Type B pancreatic cell (in vitro differentiated cells): ENCODE measurements at regions not wholly inside any gene's neighbourhood (a gene's known extent, or its start where the extent isn't known, plus 50 kb on each side); places are given as distances from the start of the nearest gene placed in this dataset.

Source experiments
- DNase-seq: peaks from one replicate; pipeline ENCODE4 v3.0.0; 2021; ENCODE audit warnings: mixed read lengths; ENCODE audit not compliant: unreplicated experiment; ENCODE audit errors: extremely low spot score
- H3K27ac Mint-ChIP-seq: 2 replicates; pipeline ENCODE4 v1.8.0; 2021; ENCODE audit warnings: mild to moderate bottlenecking, mixed read lengths
- H3K27me3 Mint-ChIP-seq: 2 replicates; pipeline ENCODE4 v1.8.0; 2021; ENCODE audit warnings: mixed read lengths
- H3K36me3 Mint-ChIP-seq: 2 replicates; pipeline ENCODE4 v1.8.0; 2021; ENCODE audit warnings: mixed read lengths
- H3K4me1 Mint-ChIP-seq: one replicate; pipeline ENCODE4 v1.8.0; 2021; ENCODE audit warnings: mixed read lengths; ENCODE audit not compliant: unreplicated experiment
- H3K4me3 Mint-ChIP-seq: 2 replicates; pipeline ENCODE4 v1.8.0; 2021; ENCODE audit warnings: mild to moderate bottlenecking, mixed read lengths
- H3K9me3 Mint-ChIP-seq: 2 replicates; pipeline ENCODE4 v1.8.0; 2021; ENCODE audit warnings: mixed read lengths
- TF ChIP-seq, protein P1 (sequence below): fragments of 200-600 bp; sonication (generic); conservative IDR thresholded peaks from 2 replicates; pipeline ENCODE4 v1.5.0; 2021; ENCODE audit warnings: antibody characterized with exemption, mild to moderate bottlenecking

DNA sequence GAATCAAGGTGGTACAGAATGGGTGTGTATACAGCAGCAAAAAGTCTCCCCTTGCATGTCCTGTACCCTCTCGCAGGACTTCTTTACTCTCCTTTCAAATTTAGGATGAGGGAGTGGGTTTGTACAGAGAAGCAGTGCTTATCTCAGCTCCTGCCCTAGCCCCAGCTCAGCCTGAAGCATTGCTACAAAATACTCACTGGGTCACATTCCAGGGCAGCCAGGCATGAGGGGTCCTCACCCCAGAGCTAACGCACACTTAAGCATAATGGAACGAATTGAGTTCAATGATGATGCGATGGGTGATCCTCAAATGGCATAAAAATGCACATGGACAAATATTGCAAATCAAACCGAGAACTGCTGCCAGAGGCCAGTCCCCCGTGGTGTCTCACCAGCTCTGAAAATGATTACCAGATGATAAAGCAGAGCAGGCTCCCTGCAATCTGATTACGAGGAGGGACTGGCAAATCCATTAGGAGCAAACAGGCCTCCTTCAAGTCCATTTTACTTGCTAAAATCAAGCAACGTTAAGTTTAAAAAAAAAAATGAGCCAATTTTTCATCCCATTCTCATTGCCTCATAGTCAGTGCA is 231.6 kb upstream of the TAS2R1 start:
- TF ChIP-seq, protein P1, sequence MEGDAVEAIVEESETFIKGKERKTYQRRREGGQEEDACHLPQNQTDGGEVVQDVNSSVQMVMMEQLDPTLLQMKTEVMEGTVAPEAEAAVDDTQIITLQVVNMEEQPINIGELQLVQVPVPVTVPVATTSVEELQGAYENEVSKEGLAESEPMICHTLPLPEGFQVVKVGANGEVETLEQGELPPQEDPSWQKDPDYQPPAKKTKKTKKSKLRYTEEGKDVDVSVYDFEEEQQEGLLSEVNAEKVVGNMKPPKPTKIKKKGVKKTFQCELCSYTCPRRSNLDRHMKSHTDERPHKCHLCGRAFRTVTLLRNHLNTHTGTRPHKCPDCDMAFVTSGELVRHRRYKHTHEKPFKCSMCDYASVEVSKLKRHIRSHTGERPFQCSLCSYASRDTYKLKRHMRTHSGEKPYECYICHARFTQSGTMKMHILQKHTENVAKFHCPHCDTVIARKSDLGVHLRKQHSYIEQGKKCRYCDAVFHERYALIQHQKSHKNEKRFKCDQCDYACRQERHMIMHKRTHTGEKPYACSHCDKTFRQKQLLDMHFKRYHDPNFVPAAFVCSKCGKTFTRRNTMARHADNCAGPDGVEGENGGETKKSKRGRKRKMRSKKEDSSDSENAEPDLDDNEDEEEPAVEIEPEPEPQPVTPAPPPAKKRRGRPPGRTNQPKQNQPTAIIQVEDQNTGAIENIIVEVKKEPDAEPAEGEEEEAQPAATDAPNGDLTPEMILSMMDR: no peak
- Mint-ChIP-seq H3K27ac (no peak overlapping the region), H3K27me3 (peaks cover 10% of the 10 kb centered on the region), H3K4me3 (no peak overlapping the region), H3K9me3 (peaks cover 15% of the 10 kb centered on the region), H3K36me3 (peaks cover 7% of the 10 kb centered on the region), H3K4me1 (peaks cover 28% of the 10 kb centered on the region)
- no peak for DNase-seq

DNA sequence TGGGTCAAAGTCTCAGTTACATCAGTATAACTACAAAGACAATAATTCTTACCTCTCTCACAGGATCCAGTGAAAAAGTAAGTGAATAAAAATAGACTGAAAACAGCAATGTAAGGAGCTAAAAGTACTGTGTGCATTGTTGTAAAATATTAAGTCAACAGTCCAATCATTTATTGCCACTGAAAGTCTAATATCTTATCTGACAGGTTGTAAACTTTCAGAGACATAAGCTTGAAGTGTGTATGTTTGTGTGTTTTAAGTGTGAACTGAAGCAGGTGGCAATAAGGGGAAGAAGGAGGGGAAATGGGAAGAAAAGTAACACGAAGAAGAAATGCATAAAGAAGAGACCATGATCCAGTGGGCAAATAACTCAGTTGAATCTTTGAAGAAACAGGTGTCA is 229.7 kb upstream of the TAS2R1 start:
- Mint-ChIP-seq H3K36me3 (no peaks in the 10 kb centered on the region), H3K9me3 (peaks cover 2% of the 10 kb centered on the region), H3K27ac (no peak overlapping the region), H3K4me1 (peaks cover 28% of the 10 kb centered on the region), H3K4me3 (no peak overlapping the region), H3K27me3 (peaks cover 10% of the 10 kb centered on the region)
- DNase-seq: no peak
- TF ChIP-seq, protein P1: no peak

DNA sequence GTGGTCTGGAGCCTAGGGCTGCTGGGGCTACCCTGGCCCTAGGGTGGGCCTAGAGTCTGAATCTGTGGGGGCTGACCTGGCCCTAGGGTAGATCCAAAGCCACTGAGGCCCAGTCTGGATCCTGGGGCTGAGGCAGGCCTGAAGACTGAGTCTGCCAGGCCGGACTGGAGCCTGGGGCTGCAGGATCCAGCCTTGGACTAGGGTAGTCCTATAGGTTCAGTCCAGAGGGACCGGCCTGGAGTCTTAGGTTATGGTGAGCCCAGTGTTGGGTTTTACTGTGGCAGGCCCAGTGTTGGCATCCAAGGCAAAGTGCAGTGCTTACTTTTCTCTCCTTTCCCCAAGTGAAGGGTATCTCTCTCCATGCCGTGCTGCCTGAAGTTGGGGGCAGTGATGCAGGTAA is 227.9 kb upstream of the TAS2R1 start:
- no peaks in the 10 kb centered on the region for H3K36me3 Mint-ChIP-seq
- TF ChIP-seq, protein P1: no peak
- H3K4me3 Mint-ChIP-seq: no peak overlapping the region
- peaks cover 10% of the 10 kb centered on the region for H3K27me3 Mint-ChIP-seq
- no peak for DNase-seq
- H3K9me3 Mint-ChIP-seq: no peaks in the 10 kb centered on the region
- no peak overlapping the region for H3K27ac Mint-ChIP-seq
- H3K4me1 Mint-ChIP-seq: peaks cover 28% of the 10 kb centered on the region

DNA sequence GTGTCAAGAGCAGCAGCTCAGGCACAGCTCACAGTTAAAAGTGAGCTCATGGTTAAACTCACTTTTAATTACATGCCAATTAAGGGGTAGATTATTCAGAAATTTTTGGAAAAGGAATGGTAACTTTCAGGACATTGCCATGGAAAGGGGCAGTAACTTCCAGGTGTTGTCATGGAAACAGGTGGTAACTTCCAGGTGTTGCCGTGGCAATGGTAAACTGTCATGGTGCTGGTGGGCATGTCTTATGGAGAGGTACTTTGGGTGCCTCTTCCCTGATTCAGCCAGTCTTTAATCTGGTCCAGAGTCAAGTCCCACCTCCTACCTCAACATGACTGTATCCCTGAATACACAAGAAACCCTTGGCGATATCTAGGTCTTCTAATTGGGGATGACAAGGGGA is 223.2 kb upstream of the TAS2R1 start:
- DNase-seq: no peak
- TF ChIP-seq, protein P1: no peak
- no peak overlapping the region for H3K27ac Mint-ChIP-seq
- H3K4me1 Mint-ChIP-seq: no peaks in the 10 kb centered on the region
- no peak overlapping the region for H3K4me3 Mint-ChIP-seq
- no peaks in the 10 kb centered on the region for H3K27me3 Mint-ChIP-seq
- H3K36me3 Mint-ChIP-seq: no peaks in the 10 kb centered on the region
- H3K9me3 Mint-ChIP-seq: peaks cover 6% of the 10 kb centered on the region

DNA sequence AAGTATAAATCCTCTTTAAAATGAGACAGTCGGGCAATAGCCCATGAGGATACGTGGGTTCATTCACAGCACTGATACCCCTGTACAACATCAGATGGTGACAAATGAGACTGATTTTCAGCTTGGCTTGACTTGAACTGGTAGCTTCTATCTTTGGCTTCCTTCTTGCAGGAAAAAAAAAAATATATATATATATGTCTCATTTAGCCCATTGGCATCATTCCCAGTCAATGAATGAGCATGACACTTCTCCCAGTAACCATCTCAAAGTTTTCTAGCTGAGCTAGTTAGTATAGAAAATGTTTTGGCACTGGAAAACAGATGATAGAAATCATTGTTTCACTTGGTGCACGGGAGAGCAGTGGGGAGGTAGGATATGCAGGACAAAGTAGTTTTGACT is 222.5 kb upstream of the TAS2R1 start:
- H3K9me3 Mint-ChIP-seq: peaks cover 6% of the 10 kb centered on the region
- no peaks in the 10 kb centered on the region for H3K27me3 Mint-ChIP-seq
- DNase-seq: no peak
- H3K4me3 Mint-ChIP-seq: no peak overlapping the region
- no peaks in the 10 kb centered on the region for H3K36me3 Mint-ChIP-seq
- TF ChIP-seq, protein P1: no peak
- no peak overlapping the region for H3K27ac Mint-ChIP-seq
- no peaks in the 10 kb centered on the region for H3K4me1 Mint-ChIP-seq

DNA sequence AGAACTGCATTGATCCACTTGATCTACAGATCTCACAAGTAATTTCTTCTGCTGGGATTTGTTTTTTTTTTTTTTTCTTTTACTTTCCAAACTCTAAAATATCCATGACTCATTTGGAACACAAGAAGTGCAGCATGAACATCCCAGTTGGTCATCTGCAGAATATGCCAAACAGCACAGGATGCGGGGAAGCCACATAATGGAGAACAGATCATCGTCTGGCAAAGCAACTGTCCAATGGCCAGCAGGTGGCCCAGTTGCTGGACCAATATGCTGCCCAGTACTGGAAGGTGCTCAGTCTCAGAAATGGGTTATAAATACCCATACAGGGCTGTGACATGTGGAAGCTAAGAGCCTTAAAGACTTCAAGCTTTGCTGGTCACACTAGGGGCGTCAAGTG is 221.3 kb upstream of the TAS2R1 start:
- no peaks in the 10 kb centered on the region for H3K36me3 Mint-ChIP-seq
- TF ChIP-seq, protein P1: peak; percentile 31
- H3K9me3 Mint-ChIP-seq: peaks cover 6% of the 10 kb centered on the region
- no peaks in the 10 kb centered on the region for H3K27me3 Mint-ChIP-seq
- H3K4me3 Mint-ChIP-seq: no peak overlapping the region
- H3K4me1 Mint-ChIP-seq: no peaks in the 10 kb centered on the region
- no peak for DNase-seq
- H3K27ac Mint-ChIP-seq: no peak overlapping the region
